Left renal cortex interstitium (tissue), 4 donors: ENCODE measurements at regions not wholly inside any gene's neighbourhood (a gene's known extent, or its start where the extent isn't known, plus 50 kb on each side); places are given as distances from the start of the nearest gene placed in this dataset.
A peak's percentile ranks its signal among the peaks of the same experiment; 100 is the strongest.

Experiments
- DNase-seq, 4 donors: peaks; one replicate each; pipeline ENCODE4 v3.0.0-alpha.2; 2013; ENCODE audit warnings: low read depth in 4 of 4, low spot score in 2 of 4, missing footprints in 1 of 4

DNA sequence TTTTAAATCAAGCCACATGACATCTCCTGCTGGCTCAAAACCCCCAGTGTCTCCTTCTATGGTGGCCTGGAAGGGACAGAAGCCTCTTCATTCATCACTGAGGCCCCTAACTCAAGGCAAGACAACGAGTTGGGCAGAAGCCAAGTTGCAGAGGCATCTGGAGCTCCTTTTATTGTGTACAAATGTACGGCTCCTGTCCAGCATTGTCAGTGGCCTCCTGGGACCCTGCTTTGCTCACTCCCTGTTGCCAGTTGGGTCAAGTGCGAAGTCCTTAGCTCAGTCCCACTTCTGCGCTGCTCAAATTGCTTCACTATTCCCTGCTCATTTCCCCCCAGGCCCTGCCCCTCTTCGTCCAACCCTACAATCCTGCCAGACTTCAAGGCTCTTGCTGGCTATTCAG lies 181.2 kb upstream of the PMEPA1 start:
- DNase-seq = no peak

DNA sequence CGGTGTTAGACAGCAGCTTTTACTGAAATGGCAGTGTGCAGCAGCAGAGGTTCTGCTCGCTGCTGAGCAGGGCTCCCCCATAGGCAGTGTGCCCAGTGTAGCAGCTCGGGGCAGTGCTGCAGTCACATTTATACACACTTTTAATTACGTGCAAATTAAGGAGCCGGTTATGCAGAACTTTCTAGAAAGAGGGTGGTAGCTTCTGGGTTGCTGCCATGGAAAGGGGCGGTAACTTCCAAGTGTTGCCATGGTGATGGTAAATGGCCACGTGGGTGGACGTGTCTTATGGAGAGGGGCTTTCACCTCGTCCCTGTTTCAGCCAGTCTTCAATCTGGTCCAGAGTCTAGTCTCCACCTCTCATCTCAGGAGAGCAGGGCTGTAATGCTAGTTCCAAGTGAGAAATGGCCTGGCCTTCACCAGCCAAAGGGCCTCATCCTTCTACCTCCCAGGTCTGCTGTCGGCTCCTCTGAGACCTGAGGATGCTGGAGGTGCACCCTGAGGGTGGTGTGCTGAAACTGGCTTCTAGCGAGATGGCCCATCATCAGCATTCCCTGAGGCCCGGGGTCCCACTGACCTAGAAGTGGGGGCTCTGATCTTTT lies 180.5 kb upstream of the PMEPA1 start:
- no peak for DNase-seq

DNA sequence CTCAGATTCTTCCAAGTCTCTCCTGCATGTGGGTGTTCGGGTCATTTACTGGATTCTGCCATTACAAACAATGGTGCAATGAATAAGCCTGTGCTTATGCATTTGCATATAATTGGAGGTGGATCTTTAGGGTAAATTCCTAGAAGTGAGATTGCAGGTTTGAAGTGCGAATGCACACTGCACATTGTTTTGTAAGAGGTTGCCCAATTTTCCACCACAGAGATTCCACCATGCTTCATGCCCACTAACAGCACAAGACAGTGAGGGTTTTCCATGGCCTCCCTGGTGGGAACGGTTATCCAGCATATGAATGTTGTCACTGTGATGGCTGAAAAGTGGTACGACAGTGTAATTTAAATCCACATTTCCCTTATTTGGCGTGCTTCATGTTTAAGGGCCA lies 178.8 kb upstream of the PMEPA1 start:
- no peak for DNase-seq

DNA sequence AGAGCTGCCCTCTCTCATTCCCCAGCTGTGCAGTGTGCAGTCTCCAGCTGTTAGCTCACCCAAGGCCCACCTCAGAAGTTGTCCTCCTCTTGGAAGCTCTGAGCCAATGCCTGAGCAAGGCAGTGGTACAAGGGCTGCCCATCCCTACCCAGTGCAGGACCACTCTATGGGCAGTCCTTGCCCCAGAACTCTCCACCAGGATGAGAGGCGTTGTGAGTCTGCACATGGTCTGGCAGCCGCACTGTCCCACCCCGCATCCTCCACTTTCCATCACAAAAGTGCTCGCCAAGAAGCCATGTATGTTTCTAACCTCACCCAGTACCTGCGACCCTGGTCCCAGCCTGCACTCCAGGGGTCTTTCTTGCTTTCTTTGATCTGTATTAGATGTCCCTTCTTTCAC lies 175.1 kb upstream of the PMEPA1 start:
- no peak for DNase-seq

DNA sequence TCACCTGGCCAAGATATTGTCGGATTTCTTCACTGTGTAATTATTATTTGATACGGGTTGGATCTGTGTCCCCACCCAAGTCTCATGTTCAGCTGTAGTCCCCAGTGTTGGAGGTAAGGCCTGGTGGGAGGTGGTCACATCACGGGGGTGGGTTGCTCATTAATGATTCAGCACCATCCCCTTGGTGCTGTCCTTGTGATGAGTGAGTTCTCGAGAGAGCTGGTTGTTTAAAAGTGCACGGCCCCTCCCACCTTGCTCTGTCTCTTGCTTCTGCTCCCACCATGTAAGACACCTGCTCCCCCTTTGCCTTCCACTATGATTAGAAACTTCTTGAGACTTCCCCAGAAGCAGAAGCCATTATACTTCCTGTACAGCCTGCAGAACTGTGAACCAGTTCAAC lies 173.9 kb upstream of the PMEPA1 start:
- no peak for DNase-seq

DNA sequence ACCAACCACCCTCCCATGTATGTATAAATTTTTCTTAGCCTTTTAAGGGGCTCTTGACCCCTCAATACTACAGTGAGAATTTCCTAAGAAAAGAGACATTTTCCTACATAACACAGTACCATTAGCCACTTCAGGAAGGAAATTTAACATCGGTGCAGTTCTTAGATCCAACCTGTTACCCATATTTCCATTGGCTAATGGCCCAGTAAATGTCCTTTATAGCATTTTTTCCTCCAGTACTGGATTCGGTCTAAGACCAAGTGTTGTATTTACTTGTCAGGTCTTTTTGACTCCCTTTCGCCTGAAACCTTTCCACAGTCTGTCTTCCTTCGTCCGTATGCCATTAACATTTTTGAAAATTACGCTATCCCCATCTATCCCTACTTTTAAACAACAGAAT lies 173.4 kb upstream of the PMEPA1 start:
- no peak for DNase-seq

DNA sequence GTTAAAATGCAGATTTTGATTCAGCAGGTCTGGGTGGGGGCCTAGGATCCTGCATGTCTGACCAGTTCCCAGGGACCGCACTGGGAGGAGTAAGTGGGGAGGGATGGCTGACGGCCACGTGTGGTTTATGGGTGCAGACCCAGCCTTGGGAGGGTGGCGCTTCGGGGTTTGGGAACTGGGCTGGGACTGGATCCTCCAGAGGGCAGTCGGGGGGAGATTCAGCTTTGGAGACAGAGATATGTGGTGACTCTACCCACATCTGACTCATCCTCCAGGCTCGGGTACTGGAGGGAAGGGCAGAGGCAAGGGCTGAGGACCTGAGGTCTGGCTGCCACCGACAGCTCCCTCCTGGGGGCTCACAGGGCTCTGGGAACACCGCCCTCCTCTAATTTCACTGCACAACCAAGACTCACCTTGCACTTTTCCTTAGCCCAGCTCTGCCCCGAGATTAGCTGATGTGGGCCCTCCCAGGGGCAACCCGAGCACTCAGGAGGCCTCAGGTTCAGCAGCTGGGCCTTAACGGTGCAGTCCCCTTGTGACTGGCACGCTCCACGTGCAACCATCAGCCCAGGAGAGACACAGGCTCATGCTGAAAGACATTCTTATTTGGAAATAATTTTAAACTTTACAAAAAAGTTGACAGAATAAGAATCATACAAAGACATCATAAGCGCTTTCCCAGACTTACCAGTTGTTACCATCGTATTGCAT lies 172.8 kb upstream of the PMEPA1 start:
- DNase-seq = no peak

DNA sequence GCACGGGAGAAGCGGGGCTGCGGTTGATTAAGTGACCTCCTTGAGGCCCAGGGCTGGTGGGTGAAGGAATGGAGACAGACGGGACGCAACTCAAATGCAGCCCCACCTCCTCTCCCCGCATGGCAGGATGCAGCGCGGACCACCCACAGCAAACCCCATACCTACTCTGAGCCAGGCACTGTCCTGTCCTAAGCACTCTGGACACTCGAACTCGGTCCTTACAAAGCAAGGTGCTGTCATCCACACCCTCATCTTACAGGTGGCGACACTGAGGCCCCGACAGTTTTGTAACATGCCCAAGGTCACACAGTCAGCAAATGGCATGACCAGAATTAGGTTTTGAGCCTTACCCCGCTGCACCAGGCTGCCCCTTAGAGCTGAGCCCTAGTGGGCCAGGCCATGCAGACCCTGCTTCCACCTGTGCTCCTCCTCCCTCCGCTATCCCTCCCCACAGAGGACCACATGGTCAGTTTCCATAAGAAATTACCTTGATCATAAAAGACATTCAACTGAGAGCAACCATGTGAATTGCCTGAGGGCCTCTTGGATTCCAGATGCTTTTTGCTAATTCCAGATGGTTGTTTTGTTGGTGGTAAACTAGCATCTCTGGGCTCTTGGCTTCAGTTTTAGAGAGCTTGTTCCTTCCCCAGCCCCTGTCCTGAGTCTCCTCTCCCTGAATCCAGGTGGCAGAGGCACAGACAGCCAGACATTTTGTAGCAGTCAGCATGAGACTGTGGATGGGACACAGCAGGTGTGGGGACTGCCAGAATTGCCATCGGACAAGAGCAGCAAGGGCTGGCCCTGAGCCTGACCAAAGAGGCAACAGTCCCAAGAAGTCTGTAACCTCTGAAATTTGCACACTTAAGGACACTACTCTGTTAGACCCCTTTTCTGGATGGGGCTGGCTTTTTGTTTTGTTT lies 171.9 kb upstream of the PMEPA1 start:
- DNase-seq = no peak

DNA sequence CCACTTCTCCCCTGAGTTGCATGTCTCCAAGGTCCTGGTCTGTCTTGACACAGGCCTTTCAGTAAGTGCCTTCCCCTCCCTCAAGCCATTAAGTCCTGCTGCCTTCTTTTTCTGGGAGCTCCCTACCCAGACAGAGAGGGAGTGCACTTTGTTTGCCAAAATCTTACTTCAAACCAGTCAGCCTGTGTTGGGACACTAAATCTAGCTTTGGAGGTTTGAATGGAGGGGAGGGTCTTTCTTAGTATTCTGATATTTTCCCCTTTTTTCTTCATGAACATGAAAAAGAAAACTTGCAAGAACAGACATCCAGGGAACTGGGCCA lies 170.7 kb upstream of the PMEPA1 start:
- DNase-seq = no peak

DNA sequence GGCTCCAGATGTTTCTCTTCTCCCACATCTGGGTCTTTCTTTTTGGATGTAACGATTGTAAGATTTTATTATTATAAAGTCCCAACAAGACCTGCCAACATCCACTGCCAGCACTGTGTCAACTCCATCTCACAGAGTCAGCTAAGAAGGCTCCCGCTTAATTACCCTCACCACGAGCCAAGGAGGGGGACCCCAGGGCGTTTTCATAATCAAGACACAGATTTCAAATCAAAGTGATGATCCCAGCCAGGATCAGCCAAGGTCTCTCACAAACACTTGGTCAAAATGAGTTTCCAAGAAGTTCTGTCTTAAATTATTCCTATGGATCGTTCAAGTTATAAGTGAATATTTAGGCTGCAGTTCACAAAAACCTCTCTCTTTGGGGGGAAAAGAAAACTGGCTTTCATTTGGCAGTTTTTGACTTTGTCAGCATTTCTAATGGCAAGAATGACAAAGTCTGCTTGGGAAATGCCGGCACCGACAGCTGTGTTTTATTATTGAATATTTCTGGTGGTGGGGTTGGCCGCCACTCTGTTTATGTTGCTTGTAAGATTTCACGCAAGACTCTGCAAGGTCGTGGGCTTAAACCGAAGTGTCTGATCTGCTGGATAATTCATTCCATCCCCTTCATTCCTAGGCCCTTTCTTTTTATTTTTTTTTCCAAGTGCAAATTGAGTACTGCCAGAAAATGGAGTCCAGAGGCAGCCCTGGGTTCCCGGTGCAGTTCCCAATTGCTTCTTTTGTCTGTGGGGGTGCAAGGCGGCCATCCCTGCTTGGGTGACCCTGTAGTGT lies 170.2 kb upstream of the PMEPA1 start:
- DNase-seq = peak; percentile 65 to 74 (median 68)

DNA sequence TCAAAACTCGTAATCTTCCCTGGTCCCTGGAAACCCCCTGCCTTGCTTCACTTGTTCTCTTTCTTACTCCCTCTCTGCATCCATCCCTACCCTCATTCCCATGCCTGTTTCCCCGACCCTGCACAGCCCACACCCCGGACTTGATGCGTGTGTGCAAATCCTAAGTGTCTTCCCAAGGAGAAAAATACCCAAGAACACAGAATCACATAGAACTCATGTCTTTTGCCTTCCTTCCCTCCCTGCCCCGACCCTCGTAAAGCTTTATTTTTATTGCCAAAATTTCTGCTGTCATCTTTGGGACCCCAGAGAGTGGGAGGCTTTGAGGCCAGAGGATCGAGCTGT lies 169.6 kb upstream of the PMEPA1 start:
- no peak for DNase-seq

DNA sequence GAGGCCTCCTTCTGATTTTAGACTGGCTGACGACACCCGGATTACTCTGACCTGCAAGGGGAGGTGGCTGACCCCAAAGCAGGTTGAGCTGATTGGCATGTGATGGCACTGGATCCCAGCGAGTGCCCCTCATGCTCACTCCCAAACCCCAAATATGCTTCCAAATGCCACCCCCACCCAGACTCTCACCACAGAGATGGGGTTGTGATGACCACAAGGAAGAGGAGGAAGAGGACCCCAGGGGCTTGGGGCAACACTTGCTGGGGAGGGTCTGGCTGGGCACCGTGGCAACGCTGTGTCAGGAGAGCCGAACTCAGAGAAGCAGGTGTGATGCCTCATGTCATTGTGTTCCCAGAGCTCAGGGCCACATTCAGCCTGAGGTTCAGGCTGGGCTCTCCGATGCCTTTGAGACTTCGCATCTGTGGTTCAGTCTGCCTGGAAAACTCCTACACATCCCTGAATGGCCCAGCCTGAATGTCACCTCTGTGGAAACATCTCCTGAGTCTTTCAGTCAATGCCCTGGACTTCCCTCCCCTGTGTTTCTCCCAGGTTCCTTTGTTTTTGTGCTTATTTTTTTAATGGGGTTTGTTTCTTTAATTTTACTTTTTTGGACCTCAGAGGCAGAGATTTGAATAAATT lies 169.1 kb upstream of the PMEPA1 start:
- no peak for DNase-seq

DNA sequence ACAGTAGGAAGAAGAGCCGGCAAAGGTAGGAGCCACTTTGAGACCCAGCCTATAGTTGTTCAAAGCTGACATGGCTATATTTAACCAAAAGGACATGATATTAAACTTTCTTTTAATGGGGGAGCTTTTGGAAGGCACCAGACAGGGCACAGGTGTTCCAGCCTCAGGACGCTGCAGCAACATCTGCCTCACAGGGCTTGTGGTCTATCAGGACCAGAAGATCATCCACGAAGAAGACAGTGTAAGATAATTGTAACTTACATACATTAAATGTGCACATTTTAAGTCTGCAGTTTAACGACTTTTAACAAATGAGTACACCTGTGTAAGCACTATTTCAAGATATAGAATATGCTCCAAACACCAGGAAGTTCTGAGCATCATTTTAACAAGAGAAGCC lies 168.2 kb upstream of the PMEPA1 start:
- DNase-seq = no peak

DNA sequence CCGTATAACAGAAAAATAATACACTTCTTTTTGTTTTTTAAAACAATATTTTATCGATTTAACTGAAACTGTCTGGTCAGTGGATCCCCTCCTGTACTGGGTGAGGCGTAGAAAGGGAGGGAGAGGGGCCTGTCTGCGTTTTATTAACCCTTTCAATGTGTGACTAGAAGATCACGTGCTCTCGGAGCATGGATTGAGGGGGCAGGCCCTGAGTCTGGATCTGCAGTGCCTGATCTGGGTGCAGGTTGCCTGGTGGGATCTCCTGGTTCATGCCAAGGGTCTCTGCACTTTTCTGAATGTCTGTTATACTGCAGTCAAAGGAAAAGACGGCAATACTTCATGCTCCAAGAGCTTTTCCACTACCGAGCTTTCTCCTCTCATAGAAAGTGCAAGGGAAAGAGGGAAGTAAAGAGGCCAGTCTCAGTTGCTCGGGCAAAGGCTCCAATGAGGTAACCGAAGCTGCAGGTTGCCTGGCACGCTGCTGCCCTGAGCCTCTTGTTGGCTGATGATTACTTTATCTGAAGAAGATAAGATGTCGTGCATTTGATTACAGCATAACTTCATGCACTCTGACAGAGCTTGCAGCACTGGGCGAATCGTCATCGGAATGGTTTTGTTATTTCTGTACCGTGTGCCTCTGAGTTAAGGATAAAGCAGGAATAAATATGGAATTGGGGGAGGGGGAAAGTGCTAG lies 167.5 kb upstream of the PMEPA1 start:
- no peak for DNase-seq

DNA sequence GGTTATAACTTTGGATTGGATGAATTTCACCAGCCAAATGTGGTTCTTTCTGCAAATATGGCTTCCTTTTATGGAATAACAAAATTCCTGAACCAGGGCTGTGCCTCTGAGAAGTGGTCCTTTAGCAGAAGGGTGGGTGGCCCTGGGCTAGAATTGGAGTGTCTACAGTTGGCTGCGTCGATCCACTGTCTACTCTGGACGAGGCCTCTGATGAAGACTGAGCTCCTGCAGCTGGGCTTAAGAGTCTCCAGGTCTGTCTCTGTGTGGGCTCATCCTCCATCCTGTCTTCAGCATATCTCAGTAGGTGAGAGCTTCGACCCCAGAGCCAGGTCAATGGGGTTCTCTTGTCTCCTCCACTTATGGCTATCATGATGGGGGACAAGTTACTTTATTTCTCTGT lies 166.3 kb upstream of the PMEPA1 start:
- no peak for DNase-seq

DNA sequence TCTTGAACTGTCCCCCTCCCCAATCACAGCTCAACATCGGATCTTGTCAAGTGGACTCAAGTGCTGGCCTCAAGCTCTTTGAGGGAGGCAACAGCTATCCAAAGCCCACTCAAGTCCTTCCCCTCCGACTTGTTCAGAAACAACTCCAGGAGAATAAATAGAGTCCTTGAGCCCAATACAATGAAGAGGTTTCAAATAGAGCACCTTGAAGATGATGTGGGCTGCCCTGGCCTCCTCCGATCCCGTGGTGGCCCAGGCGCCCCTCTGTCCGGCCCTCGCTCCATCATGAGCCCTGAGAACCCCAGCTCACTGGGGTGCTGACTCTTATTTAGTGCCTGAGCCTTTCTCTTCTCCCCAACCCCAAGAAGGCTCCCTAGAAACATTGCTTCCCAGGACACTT lies 164.3 kb upstream of the PMEPA1 start:
- DNase-seq = no peak

DNA sequence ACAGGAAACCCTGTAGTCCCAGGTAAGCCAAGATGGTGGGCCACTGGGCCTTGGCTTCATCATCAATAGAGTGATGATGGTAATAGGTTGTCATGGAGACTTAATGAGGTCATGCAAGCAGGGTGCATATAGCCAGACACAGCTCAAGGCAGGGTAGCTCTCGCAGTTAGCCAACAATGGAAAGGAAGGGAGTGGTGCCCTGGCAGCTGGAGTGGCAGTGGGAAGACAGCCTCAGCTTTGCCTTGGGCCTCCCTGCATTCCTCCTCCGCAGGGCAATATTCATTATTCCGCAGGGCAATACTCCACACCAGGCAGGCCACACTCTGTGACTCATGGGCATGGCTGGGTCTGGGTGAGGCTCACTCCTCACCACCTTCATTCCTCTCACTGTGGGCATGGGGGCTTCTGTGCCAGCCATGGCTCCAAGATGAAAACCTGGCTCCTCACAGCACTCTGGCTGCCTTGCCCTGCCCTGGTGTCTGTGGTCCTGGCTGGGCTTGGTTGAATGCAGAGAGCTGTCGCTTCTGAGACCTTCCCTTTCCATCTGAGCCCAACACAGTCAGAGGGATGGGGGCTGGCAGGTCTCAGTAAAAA lies 163.1 kb upstream of the PMEPA1 start:
- no peak for DNase-seq

DNA sequence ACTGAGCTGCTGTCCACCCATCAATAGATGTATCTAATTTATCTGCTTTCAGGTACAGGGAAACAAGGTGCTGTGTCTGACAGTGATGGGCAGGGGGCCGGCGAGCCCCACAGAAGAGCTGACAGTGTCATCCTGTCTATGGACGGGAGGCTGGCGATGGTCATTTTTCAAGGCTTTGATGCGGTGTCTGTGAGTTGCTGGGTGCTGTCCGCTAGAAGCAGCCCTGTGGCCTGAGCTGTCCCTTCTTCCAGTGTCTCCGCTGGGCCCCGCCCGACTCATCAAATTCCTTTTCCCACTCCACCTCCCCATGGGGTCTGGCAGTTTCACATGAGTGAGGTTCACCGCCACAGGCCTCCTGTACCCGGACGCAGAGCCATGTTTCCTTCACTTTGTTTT lies 161.4 kb upstream of the PMEPA1 start:
- DNase-seq = no peak

DNA sequence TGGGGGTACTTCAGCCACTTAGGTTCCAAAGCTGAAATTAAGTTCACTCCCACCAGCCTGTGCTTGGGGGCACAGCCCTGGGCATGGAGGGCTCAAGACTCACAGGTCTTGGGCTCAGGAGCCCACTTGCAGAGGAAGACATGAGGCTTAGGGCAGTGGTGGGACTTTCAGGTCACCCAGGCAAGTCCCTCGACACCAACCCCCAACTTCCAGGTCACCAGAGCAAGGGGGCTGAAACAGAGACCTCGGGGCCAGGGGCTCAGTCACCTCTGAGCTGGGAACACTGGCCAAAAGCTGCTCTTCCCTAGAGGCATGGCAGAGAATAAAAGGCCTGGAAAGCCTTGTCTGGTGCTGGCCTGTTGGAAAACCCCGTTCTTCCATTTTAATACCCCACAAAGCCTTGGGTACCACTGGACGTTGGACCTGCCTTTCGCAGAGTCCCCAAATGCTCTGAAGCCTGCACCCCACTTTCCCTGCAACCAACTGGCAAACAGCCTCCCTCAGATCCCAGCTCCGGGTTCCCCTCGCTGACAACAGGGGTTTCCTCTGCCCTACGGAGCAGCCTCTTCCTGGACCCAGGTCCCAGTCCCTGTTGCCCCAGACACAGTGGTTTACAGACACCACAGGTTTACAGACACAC lies 160.9 kb upstream of the PMEPA1 start:
- no peak for DNase-seq
